GM23338 (cell line): ENCODE measurements at regions not wholly inside any gene's neighbourhood (a gene's known extent, or its start where the extent isn't known, plus 50 kb on each side); places are given as distances from the start of the nearest gene placed in this dataset.

Source experiments
- ATAC-seq: fragments of 200-7000 bp; cut with Tn5 transposase; 3 replicates; pipeline ENCODE4 v1.9.1; 2020
- DNase-seq: peaks from one replicate; pipeline ENCODE4 v3.0.0-alpha.2; 2015; ENCODE audit warnings: low spot score
- H2AFZ ChIP-seq: fragments of 200-600 bp; sonication (generic); 2 replicates; pipeline ENCODE4 v1.8.0; 2016; ENCODE audit warnings: antibody characterized with exemption, mild to moderate bottlenecking, moderate library complexity
- H3F3A ChIP-seq: fragments of 200-600 bp; sonication (generic); replicated peaks from 2 replicates; pipeline ENCODE4 v1.8.0; 2017; ENCODE audit warnings: antibody characterized with exemption, mixed run types, low read depth
- H3K27ac ChIP-seq: fragments of 200-600 bp; sonication (generic); 2 replicates; pipeline ENCODE4 v1.6.1; 2016; ENCODE audit warnings: low read depth
- H3K27me3 ChIP-seq: fragments of 200-600 bp; sonication (generic); 2 replicates; pipeline ENCODE4 v1.8.0; 2016; ENCODE audit warnings: mild to moderate bottlenecking, mixed run types, moderate library complexity; ENCODE audit not compliant: insufficient read depth
- H3K36me3 ChIP-seq: fragments of 200-600 bp; sonication (generic); 2 replicates; pipeline ENCODE4 v1.8.0; 2016; ENCODE audit warnings: mild to moderate bottlenecking; ENCODE audit not compliant: insufficient read depth
- H3K4me1 ChIP-seq: fragments of 200-600 bp; sonication (generic); 2 replicates; pipeline ENCODE4 v1.8.0; 2016; ENCODE audit warnings: mild to moderate bottlenecking, moderate library complexity; ENCODE audit not compliant: insufficient read depth
- H3K4me2 ChIP-seq: fragments of 200-600 bp; sonication (generic); 2 replicates; pipeline ENCODE4 v1.7.1; 2017; ENCODE audit warnings: mixed run types
- H3K4me3 ChIP-seq: fragments of 200-600 bp; sonication (generic); 2 replicates; pipeline ENCODE4 v1.6.1; 2016; ENCODE audit warnings: mixed run types
- H3K79me2 ChIP-seq: fragments of 200-600 bp; sonication (generic); replicated peaks from 2 replicates; pipeline ENCODE4 v1.8.0; 2017; ENCODE audit warnings: mild to moderate bottlenecking; ENCODE audit not compliant: insufficient read depth
- H3K9me2 ChIP-seq: fragments of 200-600 bp; sonication (generic); 2 replicates; pipeline ENCODE4 v1.8.0; 2017; ENCODE audit not compliant: insufficient read depth
- H4K20me1 ChIP-seq: fragments of 200-600 bp; sonication (generic); replicated peaks from 2 replicates; pipeline ENCODE4 v1.8.0; 2017; ENCODE audit warnings: mild to moderate bottlenecking; ENCODE audit not compliant: insufficient read depth
- H3K27ac Mint-ChIP-seq: 2 replicates; pipeline ENCODE4 v1.8.0; 2020; ENCODE audit warnings: inconsistent platforms, mild to moderate bottlenecking, moderate library complexity, mixed read lengths
- H3K27me3 Mint-ChIP-seq: 3 replicates; pipeline ENCODE4 v1.8.0; 2022; ENCODE audit warnings: low read depth, mild to moderate bottlenecking, moderate library complexity, mixed read lengths, inconsistent platforms; ENCODE audit not compliant: insufficient read depth, poor library complexity
- H3K36me3 Mint-ChIP-seq: 3 replicates; pipeline ENCODE4 v1.8.0; 2021; ENCODE audit warnings: low read depth, mild to moderate bottlenecking, inconsistent platforms, moderate library complexity, mixed read lengths
- H3K4me1 Mint-ChIP-seq: 3 replicates; pipeline ENCODE4 v1.8.0; 2020; ENCODE audit warnings: mild to moderate bottlenecking, inconsistent platforms, mixed read lengths
- H3K4me3 Mint-ChIP-seq: 3 replicates; pipeline ENCODE4 v1.8.0; 2021; ENCODE audit warnings: moderate library complexity, mild to moderate bottlenecking, inconsistent platforms, mixed read lengths
- H3K9me3 Mint-ChIP-seq: 3 replicates; pipeline ENCODE4 v1.8.0; 2020; ENCODE audit warnings: moderate library complexity, mild to moderate bottlenecking, inconsistent platforms, mixed read lengths
- CREB1 ChIP-seq: fragments of 250-450 bp; sonication (Bioruptor Pico); IDR thresholded peaks from 2 replicates; pipeline ENCODE4 v1.5.0; 2020; ENCODE audit warnings: low read depth, mild to moderate bottlenecking, moderate library complexity
- EZH2 ChIP-seq: fragments of 200-600 bp; sonication (generic); IDR thresholded peaks from one replicate; pipeline ENCODE4 v1.8.0; 2017; ENCODE audit warnings: antibody characterized with exemption, mild to moderate bottlenecking, low read depth; ENCODE audit not compliant: unreplicated experiment
- EZH2phosphoT487 ChIP-seq: fragments of 200-600 bp; sonication (generic); IDR thresholded peaks from one replicate; pipeline ENCODE4 v1.8.1; 2018; ENCODE audit warnings: antibody characterized with exemption; ENCODE audit not compliant: unreplicated experiment
- JUNB ChIP-seq: IDR thresholded peaks from one replicate; pipeline ENCODE4 v1.6.1; 2016; ENCODE audit warnings: antibody characterized with exemption; ENCODE audit not compliant: unreplicated experiment
- NANOG ChIP-seq: IDR thresholded peaks from 2 replicates; pipeline ENCODE4 v1.6.1; 2016; ENCODE audit warnings: antibody characterized with exemption, borderline replicate concordance
- POLR2AphosphoS5 ChIP-seq: IDR thresholded peaks from 2 replicates; pipeline ENCODE4 v1.6.1; 2016; ENCODE audit warnings: antibody characterized with exemption, low read depth
- REST ChIP-seq: IDR thresholded peaks from one replicate; pipeline ENCODE4 v1.6.1; 2018; ENCODE audit warnings: antibody characterized with exemption; ENCODE audit not compliant: unreplicated experiment
- STAT1 ChIP-seq: IDR thresholded peaks from one replicate; pipeline ENCODE4 v1.6.1; 2016; ENCODE audit warnings: antibody characterized with exemption; ENCODE audit not compliant: unreplicated experiment
- ZNF114 ChIP-seq: fragments of 250-450 bp; sonication (Bioruptor Pico); IDR thresholded peaks from 2 replicates; pipeline ENCODE4 v1.5.0; 2020; ENCODE audit warnings: mild to moderate bottlenecking, moderate library complexity
- ZNF331 ChIP-seq: fragments of 250-450 bp; sonication (Bioruptor Pico); IDR thresholded peaks from 2 replicates; pipeline ENCODE4 v1.5.0; 2020; ENCODE audit warnings: low read depth, mild to moderate bottlenecking, moderate library complexity
- ZNF462 ChIP-seq: fragments of 250-450 bp; sonication (Bioruptor Pico); IDR thresholded peaks from 2 replicates; pipeline ENCODE4 v1.5.0; 2020; ENCODE audit warnings: mild to moderate bottlenecking, moderate library complexity

- TF ChIP-seq ZNF462 (CRISPR knock-in tag) = no peak
- no peak for TF ChIP-seq ZNF331 (CRISPR knock-in tag)
Measured at GRCh38 chr5:124976086-124976485, 229.6 kb upstream of the ZNF608 start (continued).

GRCh38 chr5:124979251-124979650 lies 232.8 kb upstream of the ZNF608 start:
- H3K4me1 ChIP-seq = peaks cover 36% of the 10 kb centered on the region
- no peaks in the 10 kb centered on the region for H3K36me3 ChIP-seq
- peak overlapping the region; percentile 80 for H3K27ac ChIP-seq
- H3K36me3 Mint-ChIP-seq = peaks cover 56% of the 10 kb centered on the region
- H3K9me2 ChIP-seq = no peaks in the 10 kb centered on the region
- H4K20me1 ChIP-seq = no peaks in the 10 kb centered on the region
- no peak overlapping the region for H3K4me3 ChIP-seq
- no peak overlapping the region for H2AFZ ChIP-seq
- peak; percentile 80 for ATAC-seq
- H3K4me1 Mint-ChIP-seq = peaks cover 36% of the 10 kb centered on the region
- DNase-seq = peak; percentile 64
- peaks cover 48% of the 10 kb centered on the region for H3K9me3 Mint-ChIP-seq
- peak overlapping the region; percentile 52; the same call in 1 of the 2 replicates for H3K4me2 ChIP-seq
- peaks cover 19% of the 10 kb centered on the region for H3K27me3 Mint-ChIP-seq
- H3F3A ChIP-seq = peaks cover 14% of the 10 kb centered on the region
- H3K4me3 Mint-ChIP-seq = no peak overlapping the region
- no peaks in the 10 kb centered on the region for H3K79me2 ChIP-seq
- peak overlapping the region; percentile 24; the same call in 1 of the 2 replicates for H3K27ac Mint-ChIP-seq
- no peaks in the 10 kb centered on the region for H3K27me3 ChIP-seq
- TF ChIP-seq STAT1 (no peak), EZH2phosphoT487 (no peak), REST (no peak), POLR2AphosphoS5 (no peak), CREB1 (CRISPR knock-in tag) (no peak), NANOG (no peak), ZNF114 (CRISPR knock-in tag) (no peak), ZNF331 (CRISPR knock-in tag) (no peak), JUNB (no peak), EZH2 (no peak)
